Parathyroid adenoma (tissue), 2 donors: ENCODE measurements at regions not wholly inside any gene's neighbourhood (a gene's known extent, or its start where the extent isn't known, plus 50 kb on each side); places are given as distances from the start of the nearest gene placed in this dataset.

Experiments used
- H2AFZ ChIP-seq: fragments of 300-600 bp; sonication (generic); one replicate; pipeline ENCODE4 v1.7.0; 2017; ENCODE audit warnings: antibody characterized with exemption, mild to moderate bottlenecking
- H3K27ac ChIP-seq: fragments of 300-600 bp; sonication (generic); one replicate; pipeline ENCODE4 v1.7.0; 2017
- H3K27me3 ChIP-seq: fragments of 300-600 bp; sonication (generic); one replicate; pipeline ENCODE4 v1.7.0; 2017; ENCODE audit warnings: low read length; ENCODE audit not compliant: control insufficient read depth, insufficient read depth
- H3K36me3 ChIP-seq: fragments of 300-600 bp; sonication (generic); one replicate; pipeline ENCODE4 v1.7.0; 2017; ENCODE audit warnings: low read length; ENCODE audit not compliant: control insufficient read depth, insufficient read depth
- H3K4me1 ChIP-seq: fragments of 300-600 bp; sonication (generic); one replicate; pipeline ENCODE4 v1.7.0; 2017; ENCODE audit warnings: control low read depth
- H3K4me2 ChIP-seq: fragments of 300-600 bp; sonication (generic); one replicate; pipeline ENCODE4 v1.7.0; 2017; ENCODE audit warnings: low read length
- H3K4me3 ChIP-seq: fragments of 300-600 bp; sonication (generic); one replicate; pipeline ENCODE4 v1.7.0; 2017; ENCODE audit warnings: low read depth, low read length
- H3K79me2 ChIP-seq: fragments of 300-600 bp; sonication (generic); one replicate; pipeline ENCODE4 v1.7.0; 2017; ENCODE audit warnings: control low read depth
- H3K9ac ChIP-seq: fragments of 300-600 bp; sonication (generic); one replicate; pipeline ENCODE4 v1.7.0; 2017; ENCODE audit warnings: mild to moderate bottlenecking
- H3K9me3 ChIP-seq: fragments of 300-600 bp; sonication (generic); one replicate; pipeline ENCODE4 v1.7.0; 2017; ENCODE audit warnings: low read length; ENCODE audit not compliant: control insufficient read depth
- TF ChIP-seq, protein P1 (sequence below): fragments of 300-600 bp; sonication (generic); IDR thresholded peaks from one replicate; pipeline ENCODE4 v1.7.0; 2017; ENCODE audit warnings: antibody characterized with exemption, mild to moderate bottlenecking
- donor health status: primary hyperparathyroidism.

DNA sequence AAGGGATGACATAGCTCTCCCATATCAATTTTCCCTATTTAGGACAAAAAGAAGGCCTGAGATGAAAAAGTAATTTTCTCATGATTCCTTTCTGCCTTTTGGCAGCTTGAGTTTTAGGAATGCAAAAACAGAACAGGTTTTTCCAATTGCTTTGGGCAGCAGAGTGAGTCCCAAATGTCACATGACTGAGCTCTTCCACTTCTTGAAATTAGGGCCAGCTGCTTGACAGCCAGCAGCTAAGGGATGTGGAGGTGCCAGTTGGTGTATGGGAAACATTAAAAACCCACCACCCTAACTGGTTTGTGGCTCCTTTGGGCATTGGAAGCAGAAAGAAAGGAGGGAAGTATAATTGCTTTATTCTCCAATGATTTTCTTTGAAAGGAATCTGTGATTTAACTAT is 133.8 kb upstream of the FAM20A start:
- TF ChIP-seq, protein P1, sequence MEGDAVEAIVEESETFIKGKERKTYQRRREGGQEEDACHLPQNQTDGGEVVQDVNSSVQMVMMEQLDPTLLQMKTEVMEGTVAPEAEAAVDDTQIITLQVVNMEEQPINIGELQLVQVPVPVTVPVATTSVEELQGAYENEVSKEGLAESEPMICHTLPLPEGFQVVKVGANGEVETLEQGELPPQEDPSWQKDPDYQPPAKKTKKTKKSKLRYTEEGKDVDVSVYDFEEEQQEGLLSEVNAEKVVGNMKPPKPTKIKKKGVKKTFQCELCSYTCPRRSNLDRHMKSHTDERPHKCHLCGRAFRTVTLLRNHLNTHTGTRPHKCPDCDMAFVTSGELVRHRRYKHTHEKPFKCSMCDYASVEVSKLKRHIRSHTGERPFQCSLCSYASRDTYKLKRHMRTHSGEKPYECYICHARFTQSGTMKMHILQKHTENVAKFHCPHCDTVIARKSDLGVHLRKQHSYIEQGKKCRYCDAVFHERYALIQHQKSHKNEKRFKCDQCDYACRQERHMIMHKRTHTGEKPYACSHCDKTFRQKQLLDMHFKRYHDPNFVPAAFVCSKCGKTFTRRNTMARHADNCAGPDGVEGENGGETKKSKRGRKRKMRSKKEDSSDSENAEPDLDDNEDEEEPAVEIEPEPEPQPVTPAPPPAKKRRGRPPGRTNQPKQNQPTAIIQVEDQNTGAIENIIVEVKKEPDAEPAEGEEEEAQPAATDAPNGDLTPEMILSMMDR = no peak

DNA sequence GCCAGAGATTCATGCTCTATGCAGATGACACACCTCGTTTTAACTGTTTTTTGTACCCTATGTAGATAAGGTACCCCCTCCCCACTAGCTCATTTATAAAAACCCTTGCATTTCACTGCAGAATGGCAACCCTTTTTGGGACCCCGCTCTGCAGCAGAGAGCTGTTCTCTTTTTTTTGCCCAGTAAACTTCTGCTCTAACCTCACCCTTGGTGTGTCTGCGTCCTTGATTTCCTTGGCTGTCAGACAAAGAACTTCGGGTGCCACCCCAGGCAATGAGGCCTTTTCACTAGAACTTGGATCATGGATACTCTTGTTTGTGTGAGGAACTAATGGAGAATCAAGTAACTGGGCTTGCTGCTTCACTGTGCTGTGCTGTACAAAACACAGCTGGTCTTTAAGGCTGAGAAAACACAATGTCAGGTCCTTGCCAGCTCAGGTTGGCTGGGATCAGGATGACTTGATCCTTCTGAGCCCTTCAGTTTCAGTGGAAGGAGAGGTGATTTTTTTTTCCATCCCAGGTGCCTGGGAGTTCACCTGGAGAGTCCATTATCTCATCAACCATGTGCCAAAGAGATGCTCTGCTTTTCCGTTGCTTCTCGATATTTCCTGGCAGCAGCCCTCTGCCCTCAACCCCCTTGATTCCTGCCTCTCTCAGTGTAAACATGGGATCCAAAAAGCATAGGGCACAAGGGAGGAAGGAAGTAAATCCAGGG is 133.2 kb upstream of the FAM20A start:
- no peaks in the 10 kb centered on the region for H3K36me3 ChIP-seq
- H3K4me1 ChIP-seq = peaks cover 29% of the 10 kb centered on the region
- H3K27me3 ChIP-seq = no peaks in the 10 kb centered on the region
- no peaks in the 10 kb centered on the region for H3K9me3 ChIP-seq
- H3K27ac ChIP-seq = peak overlapping the region; percentile 74
- peak overlapping the region; percentile 36 for H2AFZ ChIP-seq
- no peak overlapping the region for H3K4me3 ChIP-seq
- H3K4me2 ChIP-seq = peak overlapping the region; percentile 48
- TF ChIP-seq, protein P1 = no peak
- no peaks in the 10 kb centered on the region for H3K79me2 ChIP-seq
- no peak overlapping the region for H3K9ac ChIP-seq

More for the DNA sequence above, 133.8 kb upstream of the FAM20A start:
- peak overlapping the region; percentile 30 for H3K4me2 ChIP-seq
- H3K4me3 ChIP-seq = no peak overlapping the region
- no peaks in the 10 kb centered on the region for H3K27me3 ChIP-seq
- no peak overlapping the region for H3K9ac ChIP-seq
- H3K4me1 ChIP-seq = peaks cover 29% of the 10 kb centered on the region
- no peaks in the 10 kb centered on the region for H3K79me2 ChIP-seq
- H3K9me3 ChIP-seq = no peaks in the 10 kb centered on the region
- H3K36me3 ChIP-seq = no peaks in the 10 kb centered on the region
- peak overlapping the region; percentile 36 for H2AFZ ChIP-seq
- H3K27ac ChIP-seq = peak overlapping the region; percentile 74

DNA sequence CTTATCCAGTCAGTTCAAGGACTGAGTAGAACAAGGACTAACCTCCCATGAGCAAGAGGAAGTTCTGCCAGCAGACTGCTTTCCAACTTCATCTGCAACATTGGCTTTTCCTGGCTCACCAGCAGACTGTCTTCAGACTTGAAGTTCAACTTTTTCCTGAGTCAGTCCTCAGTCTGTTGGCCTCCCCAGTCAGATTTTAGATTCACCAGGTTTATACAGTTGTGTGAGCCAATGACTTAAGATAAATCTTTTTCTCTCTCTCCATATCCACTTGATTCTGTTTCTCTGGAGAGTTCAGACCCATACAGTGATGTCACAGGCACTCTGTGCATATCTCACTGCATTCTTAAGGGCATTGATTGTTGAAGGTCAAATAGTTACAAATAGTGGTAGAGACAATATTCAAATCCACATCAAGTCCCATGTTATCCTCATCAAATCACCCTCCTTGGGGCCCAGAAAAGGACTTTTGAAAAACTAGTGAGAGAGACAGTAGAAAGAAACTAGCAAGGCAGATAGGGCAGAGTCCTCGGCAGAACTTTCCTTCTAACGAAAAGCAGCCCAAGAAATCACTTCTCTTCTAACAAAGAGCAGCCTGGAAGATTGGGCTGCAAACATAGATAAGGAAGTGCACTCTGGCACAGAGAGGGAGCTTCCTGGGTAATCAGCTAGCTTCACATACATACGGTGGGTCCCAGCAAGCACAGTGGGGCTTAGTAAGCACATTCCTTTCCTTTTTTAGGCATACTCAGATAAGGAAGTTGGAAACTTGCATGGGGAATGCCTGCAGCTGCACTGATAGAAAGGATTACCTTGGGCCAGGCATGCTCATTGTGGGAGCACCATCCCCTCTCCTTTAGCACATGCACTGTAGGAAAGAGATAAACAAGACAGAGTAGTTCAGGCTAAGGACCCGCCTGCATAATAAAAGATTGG is 132.3 kb upstream of the FAM20A start:
- H3K27ac ChIP-seq = peak overlapping the region; percentile 74
- H3K36me3 ChIP-seq = no peaks in the 10 kb centered on the region
- H3K4me2 ChIP-seq = peak overlapping the region; percentile 48
- TF ChIP-seq, protein P1 = no peak
- H2AFZ ChIP-seq = peak overlapping the region; percentile 55
- peaks cover 29% of the 10 kb centered on the region for H3K4me1 ChIP-seq
- H3K9me3 ChIP-seq = no peaks in the 10 kb centered on the region
- H3K4me3 ChIP-seq = no peak overlapping the region
- H3K79me2 ChIP-seq = no peaks in the 10 kb centered on the region
- no peak overlapping the region for H3K9ac ChIP-seq
- no peaks in the 10 kb centered on the region for H3K27me3 ChIP-seq

DNA sequence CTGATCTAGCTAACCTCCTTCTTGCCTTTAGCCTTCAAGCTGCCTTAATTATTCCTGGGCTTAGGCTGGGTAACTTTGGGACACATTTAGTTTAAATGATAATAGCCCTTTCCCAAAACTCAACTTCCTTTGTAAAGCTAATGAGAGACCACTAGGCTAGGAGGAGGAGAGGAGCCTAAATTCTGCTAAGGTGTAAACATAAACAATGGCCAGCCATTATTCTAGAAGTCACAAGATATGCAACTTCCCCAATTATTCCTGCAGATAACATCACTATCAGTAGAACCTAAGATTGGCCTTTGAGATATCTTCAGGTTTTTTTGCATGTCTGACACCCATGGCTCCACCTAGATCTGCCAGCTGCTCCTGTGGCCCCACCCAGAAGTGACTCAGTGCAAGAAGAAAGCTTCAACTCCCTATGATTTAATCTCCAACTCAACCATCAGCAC is 131.2 kb upstream of the FAM20A start:
- H3K27me3 ChIP-seq = no peaks in the 10 kb centered on the region
- H3K4me1 ChIP-seq = peaks cover 28% of the 10 kb centered on the region
- no peaks in the 10 kb centered on the region for H3K36me3 ChIP-seq
- H3K27ac ChIP-seq = peak overlapping the region; percentile 74
- no peaks in the 10 kb centered on the region for H3K9me3 ChIP-seq
- TF ChIP-seq, protein P1 = no peak
- no peak overlapping the region for H3K9ac ChIP-seq
- H2AFZ ChIP-seq = no peak overlapping the region
- H3K4me2 ChIP-seq = peak overlapping the region; percentile 48
- H3K4me3 ChIP-seq = no peak overlapping the region
- no peaks in the 10 kb centered on the region for H3K79me2 ChIP-seq
